ES-I3 (cell line): ENCODE measurements at regions not wholly inside any gene's neighbourhood (a gene's known extent, or its start where the extent isn't known, plus 50 kb on each side); places are given as distances from the start of the nearest gene placed in this dataset.

Source experiments
- H3K36me3 ChIP-seq: 2 replicates; pipeline ENCODE4 v1.6.1; 2013; ENCODE audit warnings: mild to moderate bottlenecking, low read length, control low read depth, moderate library complexity; ENCODE audit not compliant: insufficient read depth
- H3K4me1 ChIP-seq: 2 replicates; pipeline ENCODE4 v1.6.1; 2013; ENCODE audit warnings: mild to moderate bottlenecking, control low read depth, low read length; ENCODE audit not compliant: insufficient read depth
- H3K9ac ChIP-seq: 2 replicates; pipeline ENCODE4 v1.6.1; 2013; ENCODE audit warnings: low read depth, mild to moderate bottlenecking, low read length, moderate library complexity
- H3K9me3 ChIP-seq: 2 replicates; pipeline ENCODE4 v1.6.1; 2013; ENCODE audit warnings: mild to moderate bottlenecking, low read length, moderate library complexity; ENCODE audit not compliant: control insufficient read depth, insufficient read depth

- Histone ChIP-seq H3K36me3 (no peaks in the 10 kb centered on the region), H3K9ac (no peak overlapping the region), H3K9me3 (no peaks in the 10 kb centered on the region), H3K4me1 (no peaks in the 10 kb centered on the region)
These were observed 86.5 kb downstream of the PSMG1 start for GRCh38 chr21:39096754-39097153.

- Histone ChIP-seq H3K36me3 (no peaks in the 10 kb centered on the region), H3K9me3 (no peaks in the 10 kb centered on the region), H3K4me1 (no peaks in the 10 kb centered on the region), H3K9ac (no peak overlapping the region)
These were observed 87.6 kb downstream of the PSMG1 start for GRCh38 chr21:39095681-39096080.

GRCh38 chr21:39094847-39095579 lies 88.2 kb downstream of the PSMG1 start:
- H3K4me1 ChIP-seq: no peaks in the 10 kb centered on the region
- H3K9me3 ChIP-seq: no peaks in the 10 kb centered on the region
- no peak overlapping the region for H3K9ac ChIP-seq
- H3K36me3 ChIP-seq: no peaks in the 10 kb centered on the region

GRCh38 chr21:39094087-39094780 lies 89.0 kb downstream of the PSMG1 start:
- H3K36me3 ChIP-seq: no peaks in the 10 kb centered on the region
- no peaks in the 10 kb centered on the region; the same call in 1 of the 2 replicates for H3K9me3 ChIP-seq
- no peaks in the 10 kb centered on the region for H3K4me1 ChIP-seq
- H3K9ac ChIP-seq: no peak overlapping the region

GRCh38 chr21:39093526-39093925 lies 89.7 kb downstream of the PSMG1 start:
- Histone ChIP-seq H3K4me1 (no peaks in the 10 kb centered on the region), H3K36me3 (no peaks in the 10 kb centered on the region), H3K9ac (no peak overlapping the region), H3K9me3 (no peaks in the 10 kb centered on the region; the same call in 1 of the 2 replicates)

- Histone ChIP-seq H3K36me3 (no peaks in the 10 kb centered on the region), H3K9ac (no peak overlapping the region), H3K9me3 (no peaks in the 10 kb centered on the region; the same call in 1 of the 2 replicates), H3K4me1 (no peaks in the 10 kb centered on the region)
These were observed 94.3 kb downstream of the PSMG1 start for GRCh38 chr21:39088831-39089380.

GRCh38 chr21:39088031-39088370 lies 95.2 kb downstream of the PSMG1 start:
- H3K36me3 ChIP-seq: no peaks in the 10 kb centered on the region
- H3K9me3 ChIP-seq: no peaks in the 10 kb centered on the region; the same call in 1 of the 2 replicates
- H3K4me1 ChIP-seq: no peaks in the 10 kb centered on the region
- H3K9ac ChIP-seq: no peak overlapping the region

GRCh38 chr21:39087238-39088030 lies 95.8 kb downstream of the PSMG1 start:
- Histone ChIP-seq H3K36me3 (no peaks in the 10 kb centered on the region), H3K4me1 (no peaks in the 10 kb centered on the region), H3K9ac (no peak overlapping the region), H3K9me3 (no peaks in the 10 kb centered on the region; the same call in 1 of the 2 replicates)

GRCh38 chr21:39086547-39086946 lies 96.7 kb downstream of the PSMG1 start:
- Histone ChIP-seq H3K9me3 (no peaks in the 10 kb centered on the region; the same call in 1 of the 2 replicates), H3K36me3 (no peaks in the 10 kb centered on the region), H3K4me1 (no peaks in the 10 kb centered on the region), H3K9ac (no peak overlapping the region)

GRCh38 chr21:39085843-39086405 lies 97.3 kb downstream of the PSMG1 start:
- Histone ChIP-seq H3K9ac (no peak overlapping the region), H3K4me1 (no peaks in the 10 kb centered on the region), H3K9me3 (no peaks in the 10 kb centered on the region; the same call in 1 of the 2 replicates), H3K36me3 (no peaks in the 10 kb centered on the region)

GRCh38 chr21:39084979-39085729 lies 98.1 kb downstream of the PSMG1 start:
- no peaks in the 10 kb centered on the region; the same call in 1 of the 2 replicates for H3K9me3 ChIP-seq
- H3K9ac ChIP-seq: no peak overlapping the region
- no peaks in the 10 kb centered on the region for H3K36me3 ChIP-seq
- no peaks in the 10 kb centered on the region for H3K4me1 ChIP-seq

- H3K36me3 ChIP-seq: no peaks in the 10 kb centered on the region
- H3K9me3 ChIP-seq: no peaks in the 10 kb centered on the region
- no peaks in the 10 kb centered on the region for H3K4me1 ChIP-seq
- H3K9ac ChIP-seq: no peak overlapping the region
These were observed 99.2 kb downstream of the PSMG1 start for GRCh38 chr21:39084073-39084472.

- Histone ChIP-seq H3K9me3 (no peaks in the 10 kb centered on the region), H3K9ac (no peak overlapping the region), H3K4me1 (no peaks in the 10 kb centered on the region), H3K36me3 (no peaks in the 10 kb centered on the region)
These were observed 99.8 kb downstream of the PSMG1 start for GRCh38 chr21:39083377-39084008.
